GM18868 (cell line): ENCODE measurements at regions not wholly inside any gene's neighbourhood (a gene's known extent, or its start where the extent isn't known, plus 50 kb on each side); places are given as distances from the start of the nearest gene placed in this dataset.

Source experiments
- ATAC-seq: cut with Tn5 transposase; IDR thresholded peaks from one replicate; pipeline ENCODE4 v1.9.1; 2021; ENCODE audit warnings: mild to moderate bottlenecking, moderate library complexity; ENCODE audit not compliant: unreplicated experiment

- ATAC-seq = no peak
These were observed 143.1 kb downstream of the IFI44 start for GRCh38 chr1:78792756-78793155.

- ATAC-seq = no peak
These were observed 147.6 kb downstream of the IFI44 start for GRCh38 chr1:78797108-78797781.

- no peak for ATAC-seq
These were observed 150.3 kb downstream of the IFI44 start for GRCh38 chr1:78799926-78800325.

DNA sequence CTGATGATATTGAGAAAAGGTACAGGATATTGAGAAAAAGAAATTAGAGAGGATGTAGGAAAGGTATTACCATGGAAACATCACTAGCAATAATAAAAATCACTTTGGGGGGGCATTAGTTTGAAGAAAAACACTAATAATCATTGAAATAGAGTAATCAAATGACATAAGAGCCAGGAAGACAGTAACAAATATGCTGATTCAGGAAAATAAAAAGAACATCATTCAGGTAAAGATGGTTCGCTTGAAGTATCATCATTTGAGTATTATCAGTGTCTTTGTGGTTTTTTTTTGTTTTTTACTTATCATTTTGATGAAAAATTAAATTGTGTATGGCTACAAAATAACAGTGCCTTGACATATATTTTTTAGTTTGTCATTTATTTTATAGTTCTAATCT is 164.5 kb downstream of the IFI44 start:
- ATAC-seq = no peak

DNA sequence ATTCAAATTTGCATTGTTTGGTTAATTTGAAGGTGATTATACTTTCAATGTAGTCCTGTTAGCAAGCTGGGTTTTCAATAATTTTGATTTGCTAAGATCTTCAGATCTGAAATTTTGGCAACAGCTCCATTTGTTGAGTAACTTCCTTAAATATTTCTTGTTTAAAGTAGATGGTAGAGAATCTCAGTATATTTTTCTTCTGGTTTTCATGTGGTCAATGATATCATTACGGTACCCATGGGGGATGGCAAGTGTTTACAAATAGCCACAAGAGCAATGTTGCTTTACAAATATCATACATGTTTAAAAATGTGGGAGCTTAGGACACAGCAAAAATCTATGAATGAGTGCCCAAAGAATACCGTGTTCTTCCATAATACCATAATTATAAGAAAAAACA is 175.9 kb downstream of the IFI44 start:
- ATAC-seq = no peak

GRCh38 chr1:78829644-78830043 is 176.9 kb downstream of the ADGRL4 start:
- ATAC-seq = no peak

GRCh38 chr1:78830321-78830720 is 176.2 kb downstream of the ADGRL4 start:
- ATAC-seq = no peak

DNA sequence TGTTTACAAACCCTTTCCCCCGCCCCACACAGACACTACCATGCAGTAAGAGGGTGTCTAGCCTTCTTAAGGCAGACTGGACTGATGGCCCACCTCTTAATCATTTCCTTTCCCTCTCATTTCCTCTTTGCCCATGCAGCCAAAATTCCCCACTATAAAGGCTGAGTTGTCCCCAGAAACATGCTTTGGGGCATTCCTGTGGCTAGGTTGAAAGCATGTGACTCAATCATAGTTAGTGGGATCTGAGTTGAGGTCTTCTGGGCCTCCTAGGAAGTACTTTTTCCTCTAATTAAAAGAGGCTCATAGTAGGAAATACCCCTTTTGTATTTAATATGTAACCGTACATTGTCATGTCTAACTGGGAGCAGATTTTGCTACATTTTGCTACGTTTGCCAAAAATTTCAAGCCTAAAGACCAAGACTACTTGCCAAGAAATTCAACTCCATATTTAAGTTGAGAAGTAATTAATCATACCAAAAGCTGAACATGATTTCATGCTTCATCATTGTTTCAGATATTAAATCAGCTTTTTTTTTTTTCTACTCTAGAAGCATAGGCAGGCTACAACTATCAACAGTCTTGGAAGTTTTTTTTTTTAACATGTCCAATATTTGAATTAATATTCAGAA is 174.7 kb downstream of the ADGRL4 start:
- peak; percentile 56 for ATAC-seq

DNA sequence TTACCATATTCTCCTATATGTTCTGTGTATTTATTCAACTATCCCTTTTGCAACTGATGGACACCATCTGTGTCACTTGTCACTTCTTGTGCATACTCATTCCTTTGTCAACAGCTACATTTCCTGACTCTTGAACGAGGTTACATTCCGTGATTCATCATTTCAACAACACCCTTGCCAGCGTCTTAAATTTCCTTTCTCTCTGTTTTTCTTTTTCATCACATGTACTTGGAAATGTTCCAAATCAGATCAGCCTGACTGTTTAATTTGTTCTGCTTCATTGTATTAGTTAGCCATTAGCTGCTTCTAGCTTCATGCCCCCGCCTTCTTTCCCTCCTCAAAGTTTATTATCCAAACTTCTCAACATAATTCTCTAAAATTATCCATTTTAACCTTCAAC is 173.0 kb downstream of the ADGRL4 start:
- ATAC-seq = no peak

DNA sequence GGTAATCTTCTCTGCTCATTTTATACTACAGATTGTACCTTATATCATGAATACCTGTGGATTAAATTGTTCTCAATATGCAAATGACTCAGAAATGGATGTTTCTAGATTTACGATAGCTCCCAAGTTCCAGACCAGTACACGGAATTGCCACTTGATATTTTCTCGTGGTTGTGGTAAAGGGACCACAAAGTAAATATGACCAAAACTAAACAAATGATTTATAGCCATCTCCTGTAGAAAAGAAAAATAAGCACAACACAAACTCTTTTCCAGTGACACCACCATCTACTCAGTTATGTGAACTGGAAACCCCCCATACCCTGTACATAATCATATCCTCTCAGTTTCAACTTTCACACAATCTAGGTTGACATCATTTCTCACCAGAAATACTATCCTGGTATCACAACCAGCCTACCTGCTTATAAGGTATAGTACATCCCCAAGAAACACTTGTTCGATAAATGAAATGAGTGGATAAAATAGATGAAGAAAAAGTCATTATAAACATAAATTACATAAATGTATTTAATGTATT is 172.3 kb downstream of the ADGRL4 start:
- ATAC-seq = peak; percentile 82

GRCh38 chr1:78836726-78837125 is 169.8 kb downstream of the ADGRL4 start:
- ATAC-seq = no peak

- ATAC-seq = peak; percentile 42
These were observed 166.7 kb downstream of the ADGRL4 start for GRCh38 chr1:78839704-78840277.
